KMS-11 (cell line): ENCODE measurements at regions not wholly inside any gene's neighbourhood (a gene's known extent, or its start where the extent isn't known, plus 50 kb on each side); places are given as distances from the start of the nearest gene placed in this dataset.

ENCODE experiments used
- H2AFZ ChIP-seq: fragments of 200-600 bp; sonication (generic); 2 replicates; pipeline ENCODE4 v1.6.1; 2016; ENCODE audit warnings: antibody characterized with exemption, mixed run types, low read depth
- H3K27ac ChIP-seq: fragments of 200-600 bp; sonication (generic); 2 replicates; pipeline ENCODE4 v1.6.1; 2016; ENCODE audit warnings: mild to moderate bottlenecking, mixed run types
- H3K27me3 ChIP-seq: fragments of 200-600 bp; sonication (generic); 2 replicates; pipeline ENCODE4 v1.6.1; 2017; ENCODE audit warnings: mild to moderate bottlenecking, low read depth, mixed run types, moderate library complexity; ENCODE audit not compliant: insufficient read depth
- H3K36me3 ChIP-seq: fragments of 200-600 bp; sonication (generic); 2 replicates; pipeline ENCODE4 v1.6.1; 2017; ENCODE audit warnings: mild to moderate bottlenecking, mixed run types; ENCODE audit not compliant: insufficient read depth
- H3K4me1 ChIP-seq: fragments of 200-600 bp; sonication (generic); 2 replicates; pipeline ENCODE4 v1.6.1; 2016; ENCODE audit warnings: mild to moderate bottlenecking, low read depth, mixed run types; ENCODE audit not compliant: poor library complexity, severe bottlenecking
- H3K4me2 ChIP-seq: fragments of 200-600 bp; sonication (generic); 2 replicates; pipeline ENCODE4 v1.7.0; 2016; ENCODE audit warnings: mild to moderate bottlenecking, mixed run types
- H3K4me3 ChIP-seq: fragments of 200-600 bp; sonication (generic); IDR thresholded peaks from 2 replicates; pipeline ENCODE4 v1.6.1; 2017; ENCODE audit warnings: low read depth, low read length, mixed read lengths; ENCODE audit not compliant: insufficient read depth
- H3K79me2 ChIP-seq: fragments of 200-600 bp; sonication (generic); 2 replicates; pipeline ENCODE4 v1.6.1; 2016; ENCODE audit warnings: low read depth, mixed run types; ENCODE audit not compliant: insufficient read depth
- H3K9ac ChIP-seq: fragments of 200-600 bp; sonication (generic); 2 replicates; pipeline ENCODE4 v1.6.1; 2016; ENCODE audit warnings: mild to moderate bottlenecking, mixed run types
- H4K20me1 ChIP-seq: fragments of 200-600 bp; sonication (generic); 2 replicates; pipeline ENCODE4 v1.6.1; 2016; ENCODE audit warnings: mild to moderate bottlenecking, mixed run types; ENCODE audit not compliant: insufficient read depth
- CTCF ChIP-seq: fragments of 200-600 bp; sonication (generic); conservative IDR thresholded peaks from 2 replicates; pipeline ENCODE4 v1.6.1; 2017; ENCODE audit warnings: low read depth, mild to moderate bottlenecking, antibody characterized with exemption, low read length, moderate library complexity, mixed read lengths

- no peak overlapping the region for H3K4me3 ChIP-seq
- H3K27ac ChIP-seq = no peak overlapping the region
- H3K4me1 ChIP-seq = no peaks in the 10 kb centered on the region
- no peaks in the 10 kb centered on the region for H4K20me1 ChIP-seq
- no peaks in the 10 kb centered on the region for H3K79me2 ChIP-seq
- no peak overlapping the region for H3K9ac ChIP-seq
- no peak overlapping the region for H2AFZ ChIP-seq
- H3K27me3 ChIP-seq = no peaks in the 10 kb centered on the region
- TF ChIP-seq CTCF = no peak
- H3K4me2 ChIP-seq = no peak overlapping the region
- no peaks in the 10 kb centered on the region for H3K36me3 ChIP-seq
Measured at GRCh38 chr13:76683168-76683567, 203.0 kb downstream of the KCTD12 start.

- no peak overlapping the region for H3K4me3 ChIP-seq
- H2AFZ ChIP-seq = no peak overlapping the region
- H3K4me1 ChIP-seq = no peaks in the 10 kb centered on the region
- H3K4me2 ChIP-seq = no peak overlapping the region
- TF ChIP-seq CTCF = no peak
- H3K27me3 ChIP-seq = no peaks in the 10 kb centered on the region
- H4K20me1 ChIP-seq = no peaks in the 10 kb centered on the region
- H3K27ac ChIP-seq = no peak overlapping the region
- H3K9ac ChIP-seq = no peak overlapping the region
- H3K79me2 ChIP-seq = no peaks in the 10 kb centered on the region
- H3K36me3 ChIP-seq = no peaks in the 10 kb centered on the region
Measured at GRCh38 chr13:76680112-76680511, 206.1 kb downstream of the KCTD12 start.

GRCh38 chr13:76677043-76677442 is 209.2 kb downstream of the KCTD12 start:
- no peak overlapping the region for H3K27ac ChIP-seq
- H3K9ac ChIP-seq = no peak overlapping the region
- H3K4me3 ChIP-seq = no peak overlapping the region
- no peaks in the 10 kb centered on the region for H3K4me1 ChIP-seq
- H3K27me3 ChIP-seq = no peaks in the 10 kb centered on the region
- H2AFZ ChIP-seq = no peak overlapping the region
- H4K20me1 ChIP-seq = no peaks in the 10 kb centered on the region
- no peaks in the 10 kb centered on the region for H3K79me2 ChIP-seq
- no peak for TF ChIP-seq CTCF
- H3K4me2 ChIP-seq = no peak overlapping the region
- H3K36me3 ChIP-seq = no peaks in the 10 kb centered on the region

GRCh38 chr13:76672420-76672819 is 213.8 kb downstream of the KCTD12 start:
- Histone ChIP-seq H3K9ac (no peak overlapping the region), H4K20me1 (no peaks in the 10 kb centered on the region), H3K36me3 (no peaks in the 10 kb centered on the region), H3K4me1 (no peaks in the 10 kb centered on the region), H3K27me3 (no peaks in the 10 kb centered on the region), H2AFZ (no peak overlapping the region), H3K27ac (no peak overlapping the region), H3K4me3 (no peak overlapping the region), H3K4me2 (no peak overlapping the region), H3K79me2 (no peaks in the 10 kb centered on the region)
- no peak for TF ChIP-seq CTCF

GRCh38 chr13:76668716-76669115 is 217.5 kb downstream of the KCTD12 start:
- Histone ChIP-seq H3K36me3 (no peaks in the 10 kb centered on the region), H3K4me2 (no peak overlapping the region), H3K4me3 (no peak overlapping the region), H3K27me3 (no peaks in the 10 kb centered on the region), H2AFZ (no peak overlapping the region), H3K79me2 (no peaks in the 10 kb centered on the region), H4K20me1 (no peaks in the 10 kb centered on the region), H3K9ac (no peak overlapping the region), H3K4me1 (no peaks in the 10 kb centered on the region), H3K27ac (no peak overlapping the region)
- TF ChIP-seq CTCF = no peak
